Smooth muscle cell (in vitro differentiated cells): ENCODE measurements at regions not wholly inside any gene's neighbourhood (a gene's known extent, or its start where the extent isn't known, plus 50 kb on each side); places are given as distances from the start of the nearest gene placed in this dataset.

ENCODE experiments used
- DNase-seq: peaks from one replicate; lab custom pipeline; 2025; ENCODE audit not compliant: unreplicated experiment; lab: John Stamatoyannopoulos, UW
- H2AFZ ChIP-seq: fragments of 200-600 bp; sonication (generic); 2 replicates; pipeline ENCODE4 v1.6.0; 2016; ENCODE audit warnings: antibody characterized with exemption, low read depth, mild to moderate bottlenecking
- H3F3A ChIP-seq: fragments of 200-600 bp; sonication (generic); 2 replicates; pipeline ENCODE4 v1.6.0; 2017; ENCODE audit warnings: antibody characterized with exemption, low read depth
- H3K27ac ChIP-seq: fragments of 200-600 bp; sonication (generic); 2 replicates; pipeline ENCODE4 v1.5.1; 2016; ENCODE audit warnings: low read depth, mild to moderate bottlenecking
- H3K27me3 ChIP-seq: fragments of 200-600 bp; sonication (generic); 2 replicates; pipeline ENCODE4 v1.6.1; 2016; ENCODE audit warnings: low read depth, mild to moderate bottlenecking
- H3K36me3 ChIP-seq: fragments of 200-600 bp; sonication (generic); 2 replicates; pipeline ENCODE4 v1.5.1; 2016; ENCODE audit warnings: low read depth
- H3K4me1 ChIP-seq: fragments of 200-600 bp; sonication (generic); 2 replicates; pipeline ENCODE4 v1.5.1; 2016; ENCODE audit warnings: low read depth
- H3K4me2 ChIP-seq: fragments of 200-600 bp; sonication (generic); 2 replicates; pipeline ENCODE4 v1.6.0; 2016; ENCODE audit warnings: mild to moderate bottlenecking
- H3K4me3 ChIP-seq: fragments of 200-600 bp; sonication (generic); 2 replicates; pipeline ENCODE4 v1.5.1; 2016; ENCODE audit warnings: mild to moderate bottlenecking
- H3K79me2 ChIP-seq: fragments of 200-600 bp; sonication (generic); 2 replicates; pipeline ENCODE4 v1.6.0; 2016; ENCODE audit warnings: low read depth, mild to moderate bottlenecking
- H3K9ac ChIP-seq: fragments of 200-600 bp; sonication (generic); 2 replicates; pipeline ENCODE4 v1.6.0; 2016; ENCODE audit warnings: low read depth
- H3K9me3 ChIP-seq: fragments of 200-600 bp; sonication (generic); replicated peaks from 2 replicates; pipeline ENCODE4 v1.5.1; 2016; ENCODE audit warnings: low read depth
- H4K20me1 ChIP-seq: fragments of 200-600 bp; sonication (generic); 2 replicates; pipeline ENCODE4 v1.6.0; 2016; ENCODE audit warnings: low read depth
- CTCF ChIP-seq: fragments of 200-600 bp; sonication (generic); IDR thresholded peaks from 2 replicates; pipeline ENCODE4 v1.5.1; 2017; ENCODE audit warnings: borderline replicate concordance, mild to moderate bottlenecking, antibody characterized with exemption; ENCODE audit not compliant: insufficient read depth, poor library complexity, severe bottlenecking
- WGBS: methylation state at CpG from one replicate; pipeline ENCODE4 v1.1.7; 2016; ENCODE audit warnings: low lambda C conversion rate; 5-methylcytosine and 5-hydroxymethylcytosine counted together

GRCh38 chr12:47417955-47418354, 287.9 kb downstream of the RPAP3 start:
- H4K20me1 ChIP-seq: no peaks in the 10 kb centered on the region
- DNase-seq: no peak
- H3K27me3 ChIP-seq: no peaks in the 10 kb centered on the region
- H3K27ac ChIP-seq: no peak overlapping the region
- no peak for TF ChIP-seq CTCF
- H3K9ac ChIP-seq: no peak overlapping the region
- no peaks in the 10 kb centered on the region for H3F3A ChIP-seq
- no peaks in the 10 kb centered on the region for H3K4me1 ChIP-seq
- no peak overlapping the region for H3K4me2 ChIP-seq
- H2AFZ ChIP-seq: no peak overlapping the region
- H3K79me2 ChIP-seq: no peaks in the 10 kb centered on the region
- no peaks in the 10 kb centered on the region for H3K9me3 ChIP-seq
- H3K4me3 ChIP-seq: no peak overlapping the region
- 95% methylated on average over 1 of the region's 1 CpG for WGBS
- no peaks in the 10 kb centered on the region for H3K36me3 ChIP-seq

GRCh38 chr12:47417121-47417520, 288.7 kb downstream of the RPAP3 start:
- TF ChIP-seq CTCF: no peak
- Histone ChIP-seq H4K20me1 (no peaks in the 10 kb centered on the region), H3K27me3 (no peaks in the 10 kb centered on the region), H3K36me3 (no peaks in the 10 kb centered on the region), H3K9ac (no peak overlapping the region), H3K9me3 (no peaks in the 10 kb centered on the region), H3K4me2 (no peak overlapping the region), H2AFZ (no peak overlapping the region), H3K79me2 (no peaks in the 10 kb centered on the region), H3K27ac (no peak overlapping the region), H3K4me1 (no peaks in the 10 kb centered on the region), H3F3A (no peaks in the 10 kb centered on the region), H3K4me3 (no peak overlapping the region)
- WGBS: 68% methylated on average over 6 of the region's 6 CpGs
- no peak for DNase-seq

GRCh38 chr12:47415054-47415453, 290.8 kb downstream of the RPAP3 start:
- Histone ChIP-seq H3K79me2 (no peaks in the 10 kb centered on the region), H3K9me3 (no peaks in the 10 kb centered on the region), H3K36me3 (no peaks in the 10 kb centered on the region), H3K4me3 (no peak overlapping the region), H3K9ac (no peak overlapping the region), H3K4me1 (no peaks in the 10 kb centered on the region), H4K20me1 (no peaks in the 10 kb centered on the region), H3K27me3 (no peaks in the 10 kb centered on the region), H3F3A (no peaks in the 10 kb centered on the region), H2AFZ (no peak overlapping the region), H3K27ac (no peak overlapping the region), H3K4me2 (no peak overlapping the region)
- TF ChIP-seq CTCF: no peak
- DNase-seq: no peak
- WGBS: 71% methylated on average over 4 of the region's 4 CpGs

DNA sequence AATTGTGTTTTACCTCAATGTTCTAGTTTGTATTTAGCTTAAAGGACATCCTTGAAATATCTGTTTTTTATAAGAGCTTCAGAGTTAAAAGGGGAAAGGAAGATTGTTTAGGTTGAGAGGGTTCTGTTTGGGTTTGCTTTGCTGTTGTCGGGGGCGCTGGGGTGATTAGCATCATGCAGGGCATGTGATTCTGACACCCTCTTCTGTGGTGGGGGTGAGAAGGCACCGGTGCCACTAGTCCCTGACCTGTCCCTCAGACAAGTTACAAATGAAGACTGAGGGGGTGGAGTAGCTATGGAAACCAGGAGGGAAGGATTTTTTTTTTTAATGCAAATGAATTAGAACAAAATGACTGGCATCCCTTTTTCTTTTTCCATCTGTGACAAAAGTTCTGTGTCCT, 291.3 kb downstream of the RPAP3 start:
- Histone ChIP-seq H2AFZ (no peak overlapping the region), H3K4me3 (no peak overlapping the region), H3K27me3 (no peaks in the 10 kb centered on the region), H3F3A (no peaks in the 10 kb centered on the region), H4K20me1 (no peaks in the 10 kb centered on the region), H3K9me3 (no peaks in the 10 kb centered on the region), H3K36me3 (no peaks in the 10 kb centered on the region), H3K9ac (no peak overlapping the region), H3K79me2 (no peaks in the 10 kb centered on the region), H3K27ac (no peak overlapping the region), H3K4me2 (no peak overlapping the region), H3K4me1 (no peaks in the 10 kb centered on the region)
- no peak for DNase-seq
- TF ChIP-seq CTCF: no peak
- 89% methylated on average over 3 of the region's 3 CpGs for WGBS
